PC-9 (cell line): ENCODE measurements at regions not wholly inside any gene's neighbourhood (a gene's known extent, or its start where the extent isn't known, plus 50 kb on each side); places are given as distances from the start of the nearest gene placed in this dataset.

Experiments used
- CTCF ChIP-seq: fragments of 200-600 bp; sonication (generic); conservative IDR thresholded peaks from 2 replicates; pipeline ENCODE4 v1.6.1; 2017; ENCODE audit warnings: mixed run types, antibody characterized with exemption, mild to moderate bottlenecking, moderate library complexity
- EZH2 ChIP-seq: fragments of 200-600 bp; sonication (generic); IDR thresholded peaks from 2 replicates; pipeline ENCODE4 v1.8.0; 2017; ENCODE audit warnings: antibody characterized with exemption, low read depth

- TF ChIP-seq EZH2, result no peak
- TF ChIP-seq CTCF, result no peak
These were observed 473.5 kb upstream of the RGMA start for GRCh38 chr15:93562395-93563123.
